HG02759 (cell line): ENCODE measurements at regions not wholly inside any gene's neighbourhood (a gene's known extent, or its start where the extent isn't known, plus 50 kb on each side); places are given as distances from the start of the nearest gene placed in this dataset.
"Not testable (repeated sequence)": the region's sequence is repeated elsewhere in the genome, so short reads cannot be mapped to it uniquely, and the experiment has no call there.

Source experiments
- ATAC-seq: cut with Tn5 transposase; IDR thresholded peaks from one replicate; pipeline ENCODE4 v1.9.1; 2021; ENCODE audit warnings: mild to moderate bottlenecking, moderate library complexity; ENCODE audit not compliant: unreplicated experiment

DNA sequence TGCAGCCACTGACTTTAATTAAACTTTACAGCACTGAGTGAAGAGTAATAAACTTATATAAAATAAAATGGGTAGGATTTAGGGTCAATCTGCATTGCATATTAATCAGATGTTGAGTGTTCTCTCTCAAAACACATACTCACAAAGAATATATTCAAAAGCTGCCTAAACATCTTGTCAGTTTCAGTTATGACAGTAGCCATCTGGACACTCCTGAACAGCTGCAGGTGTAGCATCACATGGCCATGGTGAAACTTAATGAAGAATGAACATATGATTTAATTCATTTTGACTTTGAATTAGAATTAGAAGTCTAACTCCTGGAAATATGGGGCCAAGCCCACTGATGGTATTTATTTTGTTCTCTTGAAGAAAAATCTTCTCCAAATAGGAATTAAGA lies 684.3 kb upstream of the RAG2 start:
- no peak for ATAC-seq

DNA sequence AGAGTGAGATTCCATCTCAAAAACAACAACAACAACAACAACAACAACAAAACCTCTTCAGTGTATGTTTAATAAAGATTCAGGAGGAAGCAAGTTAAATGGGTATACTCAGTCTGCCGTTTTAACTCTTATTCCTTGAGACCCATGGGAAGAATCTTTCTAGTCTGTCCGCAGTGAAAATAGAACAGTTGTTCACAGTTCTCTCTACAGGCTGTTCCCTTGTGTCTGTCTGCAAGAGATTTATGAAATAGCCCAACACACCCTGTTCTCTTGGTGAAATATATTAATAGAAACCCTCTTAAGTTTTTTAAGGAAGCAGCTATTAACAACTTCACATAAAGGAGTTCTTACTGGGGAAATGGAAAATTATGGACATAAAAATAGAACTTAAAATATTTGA lies 682.2 kb upstream of the RAG2 start:
- no peak for ATAC-seq

DNA sequence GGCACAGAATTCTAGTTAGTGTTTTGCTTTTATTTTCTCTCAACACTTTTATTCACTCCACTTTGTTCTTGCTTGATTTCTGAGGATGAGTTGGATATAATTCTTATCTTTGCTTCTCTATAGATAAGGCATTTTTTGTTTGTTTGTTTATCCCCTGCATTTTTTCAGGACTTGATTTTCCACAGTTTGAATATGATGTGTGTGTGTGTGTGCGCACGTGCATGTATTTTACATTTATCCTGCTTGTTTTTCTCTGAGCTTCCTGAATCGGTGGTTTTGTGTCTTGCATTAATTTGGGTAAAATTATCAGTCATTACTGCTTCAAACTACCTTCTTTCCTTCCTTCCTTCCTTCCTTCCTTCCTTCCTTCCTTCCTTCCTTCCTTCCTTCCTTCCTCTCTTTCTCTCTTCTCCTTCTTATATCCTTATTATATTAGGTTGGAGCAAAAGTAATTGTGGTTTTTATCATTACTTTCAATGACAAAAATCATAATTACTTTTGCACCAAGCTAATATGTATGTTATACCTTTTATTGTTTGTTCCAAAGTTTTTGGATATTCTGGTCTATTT lies 679.9 kb upstream of the RAG2 start:
- no peak for ATAC-seq

DNA sequence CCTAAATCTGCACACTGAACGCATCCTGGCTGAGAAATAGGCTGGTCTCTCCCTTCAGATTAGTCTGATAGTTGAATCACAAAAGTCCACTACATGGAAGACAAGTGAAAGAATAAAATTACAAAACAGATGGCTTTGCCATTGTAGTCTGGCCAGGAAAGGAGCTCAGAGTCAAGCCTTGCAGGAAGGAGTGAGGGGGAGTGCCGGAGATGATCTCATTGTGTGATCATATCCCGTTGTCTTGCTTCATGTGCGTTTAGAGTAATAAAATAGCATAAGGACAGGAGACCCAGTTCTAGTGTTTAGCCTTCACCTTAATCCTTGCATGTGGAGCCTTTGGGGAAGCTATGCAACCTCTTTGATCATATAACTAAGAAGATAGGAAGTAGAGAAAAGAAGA lies 666.7 kb upstream of the RAG2 start:
- ATAC-seq, result no peak

DNA sequence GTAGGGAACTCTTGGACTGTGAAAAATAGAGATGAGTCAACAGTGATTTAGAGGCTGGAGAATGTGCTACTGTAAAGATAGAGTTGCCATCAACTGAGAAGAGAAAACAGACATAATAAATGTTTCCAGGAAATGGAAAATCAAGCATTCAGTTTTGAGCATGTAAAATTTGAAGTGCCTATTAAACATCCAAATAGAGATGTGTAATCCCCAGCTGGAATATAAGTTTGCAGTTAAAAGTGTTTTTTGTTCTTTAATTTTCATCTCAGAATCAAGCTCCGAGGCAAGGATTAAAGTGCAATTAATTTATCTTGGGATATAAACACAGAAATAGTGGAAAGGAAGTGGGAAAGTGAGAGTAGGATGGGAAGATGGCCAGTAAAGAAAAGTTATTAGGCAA lies 666.0 kb upstream of the RAG2 start:
- no peak for ATAC-seq

- ATAC-seq, result not testable (repeated sequence)
Measured at GRCh38 chr11:37263467-37263866, 665.4 kb upstream of the RAG2 start.

GRCh38 chr11:37259734-37260133 lies 661.7 kb upstream of the RAG2 start:
- no peak for ATAC-seq

- no peak for ATAC-seq
Measured at GRCh38 chr11:37248145-37248544, 650.1 kb upstream of the RAG2 start.

- not testable (repeated sequence) for ATAC-seq
Measured at GRCh38 chr11:37246092-37246491, 648.1 kb upstream of the RAG2 start.

- ATAC-seq, result no peak
Measured at GRCh38 chr11:37230865-37231264, 632.8 kb upstream of the RAG2 start.

DNA sequence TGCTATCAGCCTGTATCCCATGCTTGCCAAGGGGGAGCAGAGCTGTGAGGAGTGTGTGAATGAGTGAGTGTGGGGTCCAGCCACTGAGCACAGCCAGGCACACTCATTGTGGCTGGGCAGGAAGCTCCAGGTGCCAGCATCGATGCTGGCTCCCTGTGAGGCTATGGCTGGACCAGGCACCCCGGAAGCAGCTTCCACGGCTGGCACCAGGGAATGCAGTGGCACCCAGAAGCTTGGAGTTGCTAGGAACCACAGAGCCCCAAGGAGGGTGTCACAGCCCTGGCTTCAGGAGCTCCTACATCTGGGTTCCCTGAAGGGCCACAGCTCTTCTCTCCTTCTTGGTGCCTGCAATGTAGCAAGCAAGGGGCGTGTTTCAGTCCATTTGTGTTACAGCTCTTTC lies 625.9 kb upstream of the RAG2 start:
- ATAC-seq, result no peak

- ATAC-seq, result no peak
Measured at GRCh38 chr11:37203006-37203405, 605.0 kb upstream of the RAG2 start.

DNA sequence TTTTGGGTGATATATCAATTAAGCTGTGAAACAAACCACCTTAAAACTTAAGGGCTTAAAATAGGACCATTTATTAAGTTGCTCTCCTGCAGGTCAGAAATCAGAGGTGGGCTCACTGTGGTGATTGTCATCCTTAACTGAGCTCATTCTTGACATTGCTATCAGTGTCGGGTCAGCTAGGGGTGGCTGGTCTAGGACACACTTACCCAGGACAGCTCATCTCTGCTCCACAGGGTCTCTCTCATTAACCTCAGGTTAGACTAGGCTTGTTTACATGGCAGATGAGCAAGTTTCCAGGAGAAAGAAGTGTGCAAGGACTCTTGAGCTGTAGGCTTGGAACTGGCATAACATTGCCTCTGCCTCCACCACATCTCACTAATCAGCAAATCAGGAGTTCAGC lies 601.0 kb upstream of the RAG2 start:
- no peak for ATAC-seq

DNA sequence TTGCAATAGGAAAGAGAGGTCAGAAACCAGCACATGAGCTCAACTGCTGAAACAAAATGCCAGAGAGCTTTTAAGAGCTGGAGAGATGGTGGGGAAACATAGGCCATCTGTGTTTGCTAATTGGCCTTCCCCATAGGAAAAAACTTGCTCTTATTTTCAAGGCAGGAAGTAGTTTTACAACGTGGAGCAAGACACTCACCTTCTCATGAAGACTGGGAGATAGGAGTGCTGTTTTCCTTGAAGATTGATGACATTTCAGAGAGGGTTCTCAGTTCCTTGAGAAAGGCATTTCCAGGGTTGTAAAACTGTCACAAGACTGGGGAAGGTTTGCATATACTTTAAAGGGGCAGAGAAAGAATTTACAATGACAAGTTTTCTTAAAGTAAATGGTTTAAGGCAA lies 586.3 kb upstream of the RAG2 start:
- ATAC-seq, result no peak

DNA sequence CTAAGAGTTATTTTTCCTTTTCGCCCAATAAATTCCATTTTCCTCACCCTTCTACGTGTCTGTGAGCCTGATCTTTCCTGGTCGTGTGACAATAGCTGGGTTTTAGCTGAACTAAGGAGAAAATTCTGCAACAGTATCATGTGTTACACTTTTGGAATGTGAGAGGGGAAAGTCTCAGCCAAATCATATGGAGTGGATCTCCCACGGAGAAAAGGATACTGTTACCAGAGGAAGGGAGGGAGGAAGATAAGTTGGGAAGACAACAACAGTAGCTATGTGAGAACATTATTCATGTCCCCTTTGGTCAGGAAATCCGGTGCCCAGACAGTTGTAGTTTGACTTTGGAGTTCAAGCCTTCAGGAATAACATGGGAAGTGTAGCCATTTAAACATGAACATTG lies 584.0 kb upstream of the RAG2 start:
- no peak for ATAC-seq

GRCh38 chr11:37177721-37178120 lies 579.7 kb upstream of the RAG2 start:
- no peak for ATAC-seq

DNA sequence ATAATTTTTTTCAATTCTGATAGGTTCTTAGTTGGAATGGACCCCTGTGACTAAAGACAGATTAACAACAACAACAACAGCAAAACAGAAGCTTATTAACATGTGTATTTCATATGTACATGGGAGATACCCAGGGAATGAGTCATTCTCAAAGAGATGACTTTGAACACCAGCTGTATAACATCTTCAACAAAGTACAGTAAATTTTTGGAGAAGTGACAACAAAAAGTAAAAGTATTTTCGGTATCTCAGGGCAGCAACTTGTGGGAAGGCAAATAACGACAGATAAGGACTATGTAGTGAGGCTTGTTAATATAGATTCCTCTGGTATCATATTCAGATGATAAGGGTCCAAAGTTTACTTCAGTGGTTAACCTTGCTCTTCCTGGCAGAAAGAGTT lies 573.4 kb upstream of the RAG2 start:
- no peak for ATAC-seq

DNA sequence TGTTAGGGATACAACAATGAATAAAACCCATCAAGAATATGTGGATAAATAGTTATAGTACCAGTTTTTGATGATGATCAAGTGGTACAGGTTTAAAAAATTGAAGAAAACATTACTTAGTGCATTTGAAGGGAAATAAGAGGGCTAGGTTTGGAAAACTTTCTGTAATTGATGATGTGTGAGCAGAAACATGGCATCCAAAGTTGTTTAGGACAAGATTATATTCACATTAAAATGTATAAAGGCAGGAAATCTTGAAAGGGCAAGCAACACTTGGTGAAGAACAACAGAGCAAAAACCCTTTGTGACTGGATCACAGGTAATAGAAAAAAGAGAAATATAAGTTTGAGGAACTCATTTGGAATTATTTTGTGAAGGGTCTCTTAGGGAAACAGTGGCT lies 572.3 kb upstream of the RAG2 start:
- no peak for ATAC-seq

DNA sequence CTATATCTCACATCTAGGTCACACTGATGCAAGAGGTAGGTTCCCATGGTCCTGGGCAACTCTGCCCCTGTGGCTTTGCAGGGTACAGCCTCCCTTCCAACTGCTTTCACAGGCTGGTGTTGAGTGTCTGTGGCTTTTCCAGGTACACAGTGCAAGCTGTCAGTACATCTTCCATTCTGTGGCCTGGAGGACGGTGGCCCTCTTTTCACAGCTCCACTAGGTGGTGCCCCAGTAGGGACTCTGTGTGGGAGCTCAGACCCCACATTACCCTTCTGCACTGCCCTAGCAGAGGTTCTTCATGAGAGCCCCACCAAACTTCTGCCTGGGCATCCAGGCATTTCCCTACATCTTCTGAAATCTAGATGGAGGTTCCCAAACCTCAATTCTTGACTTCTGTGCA lies 547.4 kb upstream of the RAG2 start:
- not testable (repeated sequence) for ATAC-seq

GRCh38 chr11:37142591-37142990 lies 544.6 kb upstream of the RAG2 start:
- no peak for ATAC-seq

DNA sequence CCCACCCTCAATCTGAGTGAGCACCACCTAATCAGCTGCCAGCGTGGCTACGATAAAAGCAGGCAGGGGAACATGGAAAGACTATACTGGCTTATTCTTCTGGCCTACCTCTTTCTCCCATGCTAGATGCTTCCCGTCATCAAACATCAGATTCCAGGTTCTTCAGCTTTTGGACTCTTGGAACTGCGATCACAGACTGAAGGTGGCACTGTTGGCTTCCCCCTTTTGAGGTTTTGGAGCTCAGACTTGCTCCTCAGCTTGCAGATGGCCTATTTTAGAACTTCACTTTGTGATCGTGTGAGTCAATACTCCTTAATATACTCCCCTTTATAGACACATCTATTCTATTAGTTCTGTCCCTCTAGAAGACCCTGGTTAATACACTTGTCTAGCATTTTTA lies 543.7 kb upstream of the RAG2 start:
- ATAC-seq, result no peak

- not testable (repeated sequence) for ATAC-seq
Measured at GRCh38 chr11:37135606-37136005, 537.6 kb upstream of the RAG2 start.

GRCh38 chr11:37134637-37135036 lies 536.6 kb upstream of the RAG2 start:
- no peak for ATAC-seq

GRCh38 chr11:37124384-37124783 lies 526.3 kb upstream of the RAG2 start:
- no peak for ATAC-seq
